GM23338 (cell line): ENCODE measurements at regions not wholly inside any gene's neighbourhood (a gene's known extent, or its start where the extent isn't known, plus 50 kb on each side); places are given as distances from the start of the nearest gene placed in this dataset.
"Not testable (repeated sequence)": the region's sequence is repeated elsewhere in the genome, so short reads cannot be mapped to it uniquely, and the experiment has no call there.

ENCODE experiments used
- ATAC-seq: fragments of 200-7000 bp; cut with Tn5 transposase; 3 replicates; pipeline ENCODE4 v1.9.1; 2020
- DNase-seq: peaks from one replicate; pipeline ENCODE4 v3.0.0-alpha.2; 2015; ENCODE audit warnings: low spot score
- H2AFZ ChIP-seq: fragments of 200-600 bp; sonication (generic); 2 replicates; pipeline ENCODE4 v1.8.0; 2016; ENCODE audit warnings: antibody characterized with exemption, mild to moderate bottlenecking, moderate library complexity
- H3F3A ChIP-seq: fragments of 200-600 bp; sonication (generic); replicated peaks from 2 replicates; pipeline ENCODE4 v1.8.0; 2017; ENCODE audit warnings: antibody characterized with exemption, mixed run types, low read depth
- H3K27ac ChIP-seq: fragments of 200-600 bp; sonication (generic); 2 replicates; pipeline ENCODE4 v1.6.1; 2016; ENCODE audit warnings: low read depth
- H3K27me3 ChIP-seq: fragments of 200-600 bp; sonication (generic); 2 replicates; pipeline ENCODE4 v1.8.0; 2016; ENCODE audit warnings: mild to moderate bottlenecking, mixed run types, moderate library complexity; ENCODE audit not compliant: insufficient read depth
- H3K36me3 ChIP-seq: fragments of 200-600 bp; sonication (generic); 2 replicates; pipeline ENCODE4 v1.8.0; 2016; ENCODE audit warnings: mild to moderate bottlenecking; ENCODE audit not compliant: insufficient read depth
- H3K4me1 ChIP-seq: fragments of 200-600 bp; sonication (generic); 2 replicates; pipeline ENCODE4 v1.8.0; 2016; ENCODE audit warnings: mild to moderate bottlenecking, moderate library complexity; ENCODE audit not compliant: insufficient read depth
- H3K4me2 ChIP-seq: fragments of 200-600 bp; sonication (generic); 2 replicates; pipeline ENCODE4 v1.7.1; 2017; ENCODE audit warnings: mixed run types
- H3K4me3 ChIP-seq: fragments of 200-600 bp; sonication (generic); 2 replicates; pipeline ENCODE4 v1.6.1; 2016; ENCODE audit warnings: mixed run types
- H3K79me2 ChIP-seq: fragments of 200-600 bp; sonication (generic); replicated peaks from 2 replicates; pipeline ENCODE4 v1.8.0; 2017; ENCODE audit warnings: mild to moderate bottlenecking; ENCODE audit not compliant: insufficient read depth
- H3K9me2 ChIP-seq: fragments of 200-600 bp; sonication (generic); 2 replicates; pipeline ENCODE4 v1.8.0; 2017; ENCODE audit not compliant: insufficient read depth
- H4K20me1 ChIP-seq: fragments of 200-600 bp; sonication (generic); replicated peaks from 2 replicates; pipeline ENCODE4 v1.8.0; 2017; ENCODE audit warnings: mild to moderate bottlenecking; ENCODE audit not compliant: insufficient read depth
- H3K27ac Mint-ChIP-seq: 2 replicates; pipeline ENCODE4 v1.8.0; 2020; ENCODE audit warnings: inconsistent platforms, mild to moderate bottlenecking, moderate library complexity, mixed read lengths
- H3K27me3 Mint-ChIP-seq: 3 replicates; pipeline ENCODE4 v1.8.0; 2022; ENCODE audit warnings: low read depth, mild to moderate bottlenecking, moderate library complexity, mixed read lengths, inconsistent platforms; ENCODE audit not compliant: insufficient read depth, poor library complexity
- H3K36me3 Mint-ChIP-seq: 3 replicates; pipeline ENCODE4 v1.8.0; 2021; ENCODE audit warnings: low read depth, mild to moderate bottlenecking, inconsistent platforms, moderate library complexity, mixed read lengths
- H3K4me1 Mint-ChIP-seq: 3 replicates; pipeline ENCODE4 v1.8.0; 2020; ENCODE audit warnings: mild to moderate bottlenecking, inconsistent platforms, mixed read lengths
- H3K4me3 Mint-ChIP-seq: 3 replicates; pipeline ENCODE4 v1.8.0; 2021; ENCODE audit warnings: moderate library complexity, mild to moderate bottlenecking, inconsistent platforms, mixed read lengths
- H3K9me3 Mint-ChIP-seq: 3 replicates; pipeline ENCODE4 v1.8.0; 2020; ENCODE audit warnings: moderate library complexity, mild to moderate bottlenecking, inconsistent platforms, mixed read lengths
- CREB1 ChIP-seq: fragments of 250-450 bp; sonication (Bioruptor Pico); IDR thresholded peaks from 2 replicates; pipeline ENCODE4 v1.5.0; 2020; ENCODE audit warnings: low read depth, mild to moderate bottlenecking, moderate library complexity
- TF ChIP-seq, protein P1 (sequence below): fragments of 250-450 bp; sonication (Bioruptor Pico); IDR thresholded peaks from 2 replicates; pipeline ENCODE4 v1.5.0; 2020; ENCODE audit warnings: mild to moderate bottlenecking, moderate library complexity
- TF ChIP-seq, protein P2 (sequence below), 2 experiments: fragments of 200-600 bp in 1 of 2; sonication (generic) in 1 of 2; conservative IDR thresholded peaks; 2 replicates each; pipeline versions ENCODE4 v1.5.1 to v1.6.1; 2016 to 2017; ENCODE audit warnings: antibody characterized with exemption in 2 of 2, low read depth in 2 of 2, mild to moderate bottlenecking in 2 of 2, moderate library complexity in 1 of 2

GRCh38 chr3:75362086-75362784 lies 301.9 kb upstream of the FRG2C start:
- H3K27me3 ChIP-seq, H3K9me2 ChIP-seq, H2AFZ ChIP-seq, H3K27ac Mint-ChIP-seq, H3K27ac ChIP-seq, H3K4me2 ChIP-seq, H3K36me3 ChIP-seq, H3K27me3 Mint-ChIP-seq, H3K4me3 Mint-ChIP-seq, H4K20me1 ChIP-seq, H3K4me1 ChIP-seq, H3K36me3 Mint-ChIP-seq, H3F3A ChIP-seq, ATAC-seq, H3K9me3 Mint-ChIP-seq, H3K79me2 ChIP-seq, H3K4me3 ChIP-seq: not testable (repeated sequence)
- TF ChIP-seq CREB1 (CRISPR knock-in tag): 0 out of 2 replicates have a peak, but pooled peaks have one; percentile 6
- TF ChIP-seq, protein P1, sequence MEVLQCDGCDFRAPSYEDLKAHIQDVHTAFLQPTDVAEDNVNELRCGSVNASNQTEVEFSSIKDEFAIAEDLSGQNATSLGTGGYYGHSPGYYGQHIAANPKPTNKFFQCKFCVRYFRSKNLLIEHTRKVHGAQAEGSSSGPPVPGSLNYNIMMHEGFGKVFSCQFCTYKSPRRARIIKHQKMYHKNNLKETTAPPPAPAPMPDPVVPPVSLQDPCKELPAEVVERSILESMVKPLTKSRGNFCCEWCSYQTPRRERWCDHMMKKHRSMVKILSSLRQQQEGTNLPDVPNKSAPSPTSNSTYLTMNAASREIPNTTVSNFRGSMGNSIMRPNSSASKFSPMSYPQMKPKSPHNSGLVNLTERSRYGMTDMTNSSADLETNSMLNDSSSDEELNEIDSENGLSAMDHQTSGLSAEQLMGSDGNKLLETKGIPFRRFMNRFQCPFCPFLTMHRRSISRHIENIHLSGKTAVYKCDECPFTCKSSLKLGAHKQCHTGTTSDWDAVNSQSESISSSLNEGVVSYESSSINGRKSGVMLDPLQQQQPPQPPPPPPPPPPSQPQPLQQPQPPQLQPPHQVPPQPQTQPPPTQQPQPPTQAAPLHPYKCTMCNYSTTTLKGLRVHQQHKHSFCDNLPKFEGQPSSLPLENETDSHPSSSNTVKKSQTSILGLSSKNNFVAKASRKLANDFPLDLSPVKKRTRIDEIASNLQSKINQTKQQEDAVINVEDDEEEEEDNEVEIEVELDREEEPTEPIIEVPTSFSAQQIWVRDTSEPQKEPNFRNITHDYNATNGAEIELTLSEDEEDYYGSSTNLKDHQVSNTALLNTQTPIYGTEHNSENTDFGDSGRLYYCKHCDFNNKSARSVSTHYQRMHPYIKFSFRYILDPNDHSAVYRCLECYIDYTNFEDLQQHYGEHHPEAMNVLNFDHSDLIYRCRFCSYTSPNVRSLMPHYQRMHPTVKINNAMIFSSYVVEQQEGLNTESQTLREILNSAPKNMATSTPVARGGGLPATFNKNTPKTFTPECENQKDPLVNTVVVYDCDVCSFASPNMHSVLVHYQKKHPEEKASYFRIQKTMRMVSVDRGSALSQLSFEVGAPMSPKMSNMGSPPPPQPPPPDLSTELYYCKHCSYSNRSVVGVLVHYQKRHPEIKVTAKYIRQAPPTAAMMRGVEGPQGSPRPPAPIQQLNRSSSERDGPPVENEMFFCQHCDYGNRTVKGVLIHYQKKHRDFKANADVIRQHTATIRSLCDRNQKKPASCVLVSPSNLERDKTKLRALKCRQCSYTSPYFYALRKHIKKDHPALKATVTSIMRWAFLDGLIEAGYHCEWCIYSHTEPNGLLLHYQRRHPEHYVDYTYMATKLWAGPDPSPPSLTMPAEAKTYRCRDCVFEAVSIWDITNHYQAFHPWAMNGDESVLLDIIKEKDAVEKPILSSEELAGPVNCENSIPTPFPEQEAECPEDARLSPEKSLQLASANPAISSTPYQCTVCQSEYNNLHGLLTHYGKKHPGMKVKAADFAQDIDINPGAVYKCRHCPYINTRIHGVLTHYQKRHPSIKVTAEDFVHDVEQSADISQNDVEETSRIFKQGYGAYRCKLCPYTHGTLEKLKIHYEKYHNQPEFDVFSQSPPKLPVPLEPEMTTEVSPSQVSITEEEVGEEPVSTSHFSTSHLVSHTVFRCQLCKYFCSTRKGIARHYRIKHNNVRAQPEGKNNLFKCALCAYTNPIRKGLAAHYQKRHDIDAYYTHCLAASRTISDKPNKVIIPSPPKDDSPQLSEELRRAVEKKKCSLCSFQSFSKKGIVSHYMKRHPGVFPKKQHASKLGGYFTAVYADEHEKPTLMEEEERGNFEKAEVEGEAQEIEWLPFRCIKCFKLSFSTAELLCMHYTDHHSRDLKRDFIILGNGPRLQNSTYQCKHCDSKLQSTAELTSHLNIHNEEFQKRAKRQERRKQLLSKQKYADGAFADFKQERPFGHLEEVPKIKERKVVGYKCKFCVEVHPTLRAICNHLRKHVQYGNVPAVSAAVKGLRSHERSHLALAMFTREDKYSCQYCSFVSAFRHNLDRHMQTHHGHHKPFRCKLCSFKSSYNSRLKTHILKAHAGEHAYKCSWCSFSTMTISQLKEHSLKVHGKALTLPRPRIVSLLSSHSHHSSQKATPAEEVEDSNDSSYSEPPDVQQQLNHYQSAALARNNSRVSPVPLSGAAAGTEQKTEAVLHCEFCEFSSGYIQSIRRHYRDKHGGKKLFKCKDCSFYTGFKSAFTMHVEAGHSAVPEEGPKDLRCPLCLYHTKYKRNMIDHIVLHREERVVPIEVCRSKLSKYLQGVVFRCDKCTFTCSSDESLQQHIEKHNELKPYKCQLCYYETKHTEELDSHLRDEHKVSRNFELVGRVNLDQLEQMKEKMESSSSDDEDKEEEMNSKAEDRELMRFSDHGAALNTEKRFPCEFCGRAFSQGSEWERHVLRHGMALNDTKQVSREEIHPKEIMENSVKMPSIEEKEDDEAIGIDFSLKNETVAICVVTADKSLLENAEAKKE (CRISPR knock-in tag): peak; percentile 72
- TF ChIP-seq, protein P2, sequence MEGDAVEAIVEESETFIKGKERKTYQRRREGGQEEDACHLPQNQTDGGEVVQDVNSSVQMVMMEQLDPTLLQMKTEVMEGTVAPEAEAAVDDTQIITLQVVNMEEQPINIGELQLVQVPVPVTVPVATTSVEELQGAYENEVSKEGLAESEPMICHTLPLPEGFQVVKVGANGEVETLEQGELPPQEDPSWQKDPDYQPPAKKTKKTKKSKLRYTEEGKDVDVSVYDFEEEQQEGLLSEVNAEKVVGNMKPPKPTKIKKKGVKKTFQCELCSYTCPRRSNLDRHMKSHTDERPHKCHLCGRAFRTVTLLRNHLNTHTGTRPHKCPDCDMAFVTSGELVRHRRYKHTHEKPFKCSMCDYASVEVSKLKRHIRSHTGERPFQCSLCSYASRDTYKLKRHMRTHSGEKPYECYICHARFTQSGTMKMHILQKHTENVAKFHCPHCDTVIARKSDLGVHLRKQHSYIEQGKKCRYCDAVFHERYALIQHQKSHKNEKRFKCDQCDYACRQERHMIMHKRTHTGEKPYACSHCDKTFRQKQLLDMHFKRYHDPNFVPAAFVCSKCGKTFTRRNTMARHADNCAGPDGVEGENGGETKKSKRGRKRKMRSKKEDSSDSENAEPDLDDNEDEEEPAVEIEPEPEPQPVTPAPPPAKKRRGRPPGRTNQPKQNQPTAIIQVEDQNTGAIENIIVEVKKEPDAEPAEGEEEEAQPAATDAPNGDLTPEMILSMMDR (conservative IDR thresholded peaks at IDR 0.05; ENCODE audit: low read depth in 2 of 2): peak; percentile 61 to 63
- H3K4me1 Mint-ChIP-seq: peaks cover 13% of the 10 kb centered on the region
- peak; percentile 17 for DNase-seq

- H3K36me3 ChIP-seq, H4K20me1 ChIP-seq, ATAC-seq, H3K36me3 Mint-ChIP-seq, H3K4me1 Mint-ChIP-seq, H3K27ac ChIP-seq, H3K9me2 ChIP-seq, H3K4me1 ChIP-seq, DNase-seq, H3K4me2 ChIP-seq, H3K27me3 Mint-ChIP-seq, H2AFZ ChIP-seq, H3K4me3 Mint-ChIP-seq, H3K27ac Mint-ChIP-seq, H3K27me3 ChIP-seq, H3K9me3 Mint-ChIP-seq, H3F3A ChIP-seq, H3K79me2 ChIP-seq, H3K4me3 ChIP-seq: not testable (repeated sequence)
Measured at GRCh38 chr3:75372964-75373363, 291.2 kb upstream of the FRG2C start.

GRCh38 chr3:75379840-75380239 lies 284.3 kb upstream of the FRG2C start:
- H3K9me2 ChIP-seq, H3K4me3 ChIP-seq, H3K27me3 Mint-ChIP-seq, H3F3A ChIP-seq, H3K4me2 ChIP-seq, H3K27ac Mint-ChIP-seq, ATAC-seq, H3K27ac ChIP-seq, H3K4me1 ChIP-seq, H3K4me1 Mint-ChIP-seq, H3K36me3 Mint-ChIP-seq, H3K4me3 Mint-ChIP-seq, H3K79me2 ChIP-seq, H3K36me3 ChIP-seq, H4K20me1 ChIP-seq, H3K27me3 ChIP-seq, DNase-seq, H2AFZ ChIP-seq: not testable (repeated sequence)
- peaks cover 18% of the 10 kb centered on the region for H3K9me3 Mint-ChIP-seq
